ENCODE measurements at regions not wholly inside any gene's neighbourhood (a gene's known extent, or its start where the extent isn't known, plus 50 kb on each side); places are given as distances from the start of the nearest gene placed in this dataset.
"Not testable (repeated sequence)": the region's sequence is repeated elsewhere in the genome, so short reads cannot be mapped to it uniquely, and the experiment has no call there.

GRCh38 chr14:104306450-104307040, 168.2 kb downstream of the KIF26A start:
- DNase-seq = no peak

- no peak for DNase-seq
Measured at GRCh38 chr14:104307246-104307626, 168.8 kb downstream of the KIF26A start.

DNA sequence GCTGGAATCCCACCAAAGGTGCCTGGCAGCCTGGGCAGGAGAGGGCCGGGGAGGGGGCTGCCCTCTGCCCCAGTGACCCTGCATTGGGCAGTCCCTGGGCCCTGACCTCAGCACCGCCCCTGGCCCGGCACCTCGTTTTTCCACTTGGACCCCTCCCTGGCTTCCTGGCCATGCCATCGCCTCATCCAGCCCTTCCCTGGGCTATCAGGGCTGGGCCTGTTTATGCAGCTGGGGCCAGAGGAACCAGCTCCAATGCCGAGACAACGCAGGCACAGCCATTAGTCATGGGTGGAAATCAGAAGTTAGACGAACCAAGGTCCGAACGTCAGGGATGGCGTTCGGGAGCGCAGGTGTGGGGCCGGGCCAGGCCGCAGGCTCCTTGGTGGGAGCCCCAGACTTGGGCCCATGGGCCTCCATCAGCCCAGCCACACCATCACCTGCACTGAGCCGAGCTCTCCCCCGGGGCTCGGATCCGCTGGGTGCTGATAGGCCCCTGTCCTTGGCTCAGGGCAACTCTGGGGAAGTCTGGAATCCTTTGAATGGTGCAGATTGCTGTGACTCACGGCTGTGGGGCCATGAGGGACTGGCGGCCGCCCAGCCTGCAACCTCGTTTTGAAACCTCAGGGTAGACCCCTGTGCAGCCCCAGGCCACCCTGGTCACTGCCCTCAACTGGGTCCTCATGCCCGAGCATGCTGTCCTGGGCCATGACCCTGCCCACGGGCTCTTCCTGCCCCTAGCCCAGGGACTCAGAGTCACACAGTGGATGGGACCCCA, 169.4 kb downstream of the KIF26A start:
- DNase-seq = no peak

DNA sequence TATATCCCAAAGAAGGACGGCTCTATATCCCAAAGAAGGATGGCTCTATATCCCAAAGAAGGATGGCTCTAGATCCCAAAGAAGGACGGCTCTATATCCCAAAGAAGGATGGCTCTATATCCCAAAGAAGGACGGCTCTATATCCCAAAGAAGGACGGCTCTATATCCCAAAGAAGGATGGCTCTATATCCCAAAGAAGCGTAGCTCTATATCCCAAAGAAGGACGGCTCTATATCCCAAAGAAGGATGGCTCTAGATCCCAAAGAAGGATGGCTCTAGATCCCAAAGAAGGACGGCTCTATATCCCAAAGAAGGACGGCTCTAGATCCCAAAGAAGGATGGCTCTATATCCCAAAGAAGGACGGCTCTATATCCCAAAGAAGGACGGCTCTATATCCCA, 170.1 kb downstream of the KIF26A start:
- DNase-seq = not testable (repeated sequence)

DNA sequence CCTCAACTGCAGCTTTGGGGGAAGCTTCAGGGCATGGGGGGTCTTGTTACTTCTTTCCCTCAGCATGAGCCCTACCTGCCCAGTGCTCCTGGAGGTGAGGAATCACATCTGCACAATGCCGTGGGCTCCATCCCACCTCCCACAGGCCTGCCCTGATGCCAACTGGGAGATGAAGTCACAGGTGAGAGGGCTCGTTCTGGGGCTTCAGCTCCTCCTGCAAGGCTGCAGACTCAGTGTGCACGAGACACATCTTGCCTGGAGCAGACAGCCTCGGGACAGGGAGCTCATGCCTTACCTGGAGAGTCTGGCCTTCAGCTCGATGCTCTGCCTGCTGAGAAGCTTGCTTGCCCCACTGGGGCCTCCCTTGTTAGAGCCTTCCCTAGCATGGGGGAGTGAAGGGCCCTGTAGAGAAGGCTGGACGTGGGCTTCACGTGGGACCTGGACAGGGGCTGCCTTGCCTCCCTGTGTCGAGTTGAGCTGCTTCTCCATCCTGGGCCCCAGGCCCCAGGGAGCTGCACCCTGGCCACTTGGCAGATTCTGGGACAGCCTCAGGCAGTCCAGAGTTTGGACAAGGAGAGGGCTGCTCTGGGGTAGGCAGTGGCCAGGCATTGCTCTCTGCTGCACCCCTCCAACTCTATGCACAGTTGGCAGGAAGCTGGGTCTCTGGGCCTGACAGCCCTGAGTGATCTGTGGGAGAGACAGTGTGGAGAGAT, 171.4 kb downstream of the KIF26A start:
- DNase-seq = no peak

- DNase-seq = no peak
Measured at GRCh38 chr14:104311358-104311757, 173.0 kb downstream of the KIF26A start.

- no peak for DNase-seq
Measured at GRCh38 chr14:104313674-104314073, 175.3 kb downstream of the KIF26A start.

- no peak for DNase-seq
Measured at GRCh38 chr14:104314251-104314941, 176.0 kb downstream of the KIF26A start.

DNA sequence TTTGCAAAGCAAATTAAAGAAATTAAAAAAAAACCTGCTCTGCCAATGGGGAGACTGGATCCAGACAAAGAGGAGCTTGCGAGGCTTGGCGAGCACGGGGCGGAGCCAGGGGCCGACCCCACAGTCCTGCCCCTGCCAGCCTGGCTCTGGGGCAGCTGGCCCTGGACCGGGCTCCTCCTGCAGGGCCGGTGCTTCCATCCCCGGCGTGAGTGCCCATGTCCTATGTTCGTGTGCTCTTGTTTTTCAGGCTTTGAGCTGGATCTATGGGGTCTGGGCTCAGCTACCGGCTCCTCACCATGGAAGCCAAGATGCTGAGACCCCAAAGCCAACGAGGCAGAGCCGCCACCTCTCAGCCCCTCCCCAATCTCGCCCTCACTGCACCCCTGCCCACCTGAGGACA, 176.8 kb downstream of the KIF26A start:
- DNase-seq = no peak

GRCh38 chr14:104315625-104316024, 177.2 kb downstream of the KIF26A start:
- DNase-seq = no peak

- no peak for DNase-seq
Measured at GRCh38 chr14:104316121-104316722, 177.8 kb downstream of the KIF26A start.

DNA sequence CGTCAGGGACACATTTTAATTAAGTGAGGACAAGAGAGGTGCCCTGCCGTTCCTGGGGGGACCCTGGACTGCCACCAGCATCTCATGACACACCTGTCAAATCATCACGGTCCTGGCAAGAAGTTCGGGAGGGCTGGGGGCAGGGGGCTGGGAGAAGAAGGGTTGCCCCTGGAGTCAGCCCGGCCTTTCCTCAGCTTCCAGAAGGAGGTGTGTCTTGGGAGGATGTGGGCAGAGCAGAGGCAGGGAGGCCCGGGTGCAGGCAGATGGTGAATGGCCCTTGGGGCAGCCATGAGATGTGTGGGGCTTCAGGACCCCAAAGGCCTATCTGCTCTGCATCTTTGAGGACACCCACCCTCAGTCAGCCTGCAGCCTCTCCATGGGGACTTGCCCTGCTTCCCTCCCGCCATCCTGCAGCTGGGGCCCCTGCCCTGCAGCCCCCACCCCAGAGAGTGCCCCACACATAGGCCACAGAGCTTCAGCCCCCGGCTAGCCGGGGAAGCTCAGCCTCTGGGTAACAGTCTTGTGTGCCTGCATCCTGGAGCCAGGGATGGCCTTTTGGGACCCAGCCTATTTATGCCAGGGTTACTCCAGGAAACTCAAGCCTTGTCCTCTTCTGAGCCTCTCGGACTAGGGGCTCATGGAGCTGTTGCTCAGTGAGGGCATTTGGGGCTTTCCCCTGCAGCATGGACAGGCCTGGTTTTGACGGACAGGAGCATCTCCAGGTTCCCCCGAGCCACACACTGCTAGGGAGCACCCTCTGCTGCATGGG, 178.5 kb downstream of the KIF26A start:
- no peak for DNase-seq

- DNase-seq = no peak
Measured at GRCh38 chr14:104317492-104317805, 179.1 kb downstream of the KIF26A start.

- DNase-seq = no peak
Measured at GRCh38 chr14:104317975-104318557, 179.7 kb downstream of the KIF26A start.

DNA sequence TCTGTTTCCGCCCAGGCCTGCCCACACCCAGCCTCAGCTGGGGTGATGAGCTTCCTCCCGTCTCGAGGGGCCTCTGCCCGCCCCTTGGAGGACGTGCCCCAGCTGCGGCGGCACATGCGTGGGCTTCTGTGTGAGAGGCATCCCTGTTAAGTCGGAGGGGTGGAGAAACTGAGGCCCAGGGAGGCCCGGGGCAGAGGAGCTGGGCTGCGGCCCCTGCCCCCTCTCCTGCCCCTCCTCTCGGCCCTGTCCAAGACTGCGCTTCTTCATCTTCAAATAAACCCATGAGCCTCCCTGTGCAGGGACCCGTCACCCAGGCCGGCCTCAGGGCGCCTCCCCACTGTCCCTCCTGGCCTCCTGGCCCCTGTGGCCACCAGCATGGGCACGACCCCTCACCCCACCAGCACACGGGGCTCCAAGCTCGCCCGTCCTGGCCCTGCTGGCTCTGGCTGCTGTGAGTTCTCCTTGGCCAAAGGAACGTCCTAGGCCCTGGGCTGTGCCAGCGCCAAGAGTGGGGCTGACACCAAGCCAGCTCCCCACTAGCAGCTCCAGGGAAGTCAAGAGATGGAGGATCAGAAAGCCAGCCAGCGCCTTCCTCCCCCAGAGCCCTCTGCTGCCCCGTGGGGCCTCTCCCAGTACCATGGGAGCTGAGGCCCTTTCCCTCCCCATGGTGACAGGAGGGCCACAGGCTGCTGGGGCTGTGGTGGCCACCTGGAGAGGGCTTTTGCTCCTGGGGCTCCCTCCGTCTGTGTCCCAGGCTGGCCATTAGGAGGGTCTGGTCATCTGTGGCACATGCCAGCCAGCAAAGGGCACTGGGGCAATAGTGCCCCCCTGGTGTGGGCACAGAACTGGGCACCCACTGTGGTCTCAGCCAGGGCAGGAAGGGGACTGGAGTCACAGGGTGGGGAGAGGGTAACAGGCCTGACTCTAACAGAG, 180.4 kb downstream of the KIF26A start:
- no peak for DNase-seq

- no peak for DNase-seq
Measured at GRCh38 chr14:104319491-104320241, 181.3 kb downstream of the KIF26A start.

- DNase-seq = no peak
Measured at GRCh38 chr14:104320611-104321086, 182.3 kb downstream of the KIF26A start.

- no peak for DNase-seq
Measured at GRCh38 chr14:104321088-104321801, 182.9 kb downstream of the KIF26A start.

GRCh38 chr14:104321802-104322130, 183.4 kb downstream of the KIF26A start:
- no peak for DNase-seq
